ACHN (cell line): ENCODE measurements at regions not wholly inside any gene's neighbourhood (a gene's known extent, or its start where the extent isn't known, plus 50 kb on each side); places are given as distances from the start of the nearest gene placed in this dataset.
"Not testable (repeated sequence)": the region's sequence is repeated elsewhere in the genome, so short reads cannot be mapped to it uniquely, and the experiment has no call there.

Source experiments
- DNase-seq: peaks from one replicate; pipeline ENCODE4 v3.0.0-alpha.2; 2015
- in situ Hi-C: cut with HindIII; loops from 2 replicates; pipeline ENCODE4 v1.10.0; 2017; ENCODE audit warnings: low sequenced_read_pairs, low pct_ligation_motif_present, low pct_unique_long_range_greater_than_20kb

- in situ Hi-C loops = no loop called here
- no peak for DNase-seq
These were observed 201.7 kb downstream of the MREG start for GRCh38 chr2:215811409-215812345.

- in situ Hi-C loops = no loop called here
- DNase-seq = no peak
These were observed 202.3 kb downstream of the MREG start for GRCh38 chr2:215811003-215811402.

- in situ Hi-C loops = no loop called here
These were observed 204.4 kb downstream of the MREG start for GRCh38 chr2:215808996-215809395.

GRCh38 chr2:215808194-215808593 is 205.2 kb downstream of the MREG start:
- in situ Hi-C loops = no loop called here
- DNase-seq = no peak

More at GRCh38 chr2:215808996-215809395, 204.4 kb downstream of the MREG start:
- no peak for DNase-seq

GRCh38 chr2:215805493-215805892 is 207.9 kb downstream of the MREG start:
- no peak for DNase-seq
- in situ Hi-C loops = no loop called here

GRCh38 chr2:215803150-215803549 is 210.2 kb downstream of the MREG start:
- no peak for DNase-seq
- in situ Hi-C loops = no loop called here

- DNase-seq = no peak
- in situ Hi-C loops = no loop called here
These were observed 214.2 kb downstream of the MREG start for GRCh38 chr2:215799194-215799593.

GRCh38 chr2:215797676-215798075 is 215.7 kb downstream of the MREG start:
- DNase-seq = no peak
- in situ Hi-C loops = no loop called here

GRCh38 chr2:215796140-215796855 is 217.1 kb downstream of the MREG start:
- in situ Hi-C loops = no loop called here
- no peak for DNase-seq

GRCh38 chr2:215794829-215795546 is 218.4 kb downstream of the MREG start:
- DNase-seq = no peak
- in situ Hi-C loops = no loop called here

GRCh38 chr2:215793747-215794595 is 219.4 kb downstream of the MREG start:
- DNase-seq = peak; percentile 56
- in situ Hi-C loops = no loop called here

- DNase-seq = no peak
- in situ Hi-C loops = no loop called here
These were observed 221.8 kb downstream of the MREG start for GRCh38 chr2:215791481-215791937.

GRCh38 chr2:215790523-215791421 is 222.6 kb downstream of the MREG start:
- no peak for DNase-seq

GRCh38 chr2:215787565-215788178 is 225.7 kb downstream of the MREG start:
- in situ Hi-C loops = no loop called here
- no peak for DNase-seq

More at GRCh38 chr2:215790523-215791421, 222.6 kb downstream of the MREG start:
- in situ Hi-C loops = no loop called here

- DNase-seq = no peak
- in situ Hi-C loops = no loop called here
These were observed 226.3 kb downstream of the MREG start for GRCh38 chr2:215787025-215787424.

- in situ Hi-C loops = no loop called here
- DNase-seq = no peak
These were observed 229.0 kb downstream of the MREG start for GRCh38 chr2:215784371-215784783.

- DNase-seq, in situ Hi-C loops: not testable (repeated sequence)
These were observed 229.7 kb downstream of the MREG start for GRCh38 chr2:215783640-215784039.
